Right atrium auricular region (tissue), 2 donors: ENCODE measurements at regions not wholly inside any gene's neighbourhood (a gene's known extent, or its start where the extent isn't known, plus 50 kb on each side); places are given as distances from the start of the nearest gene placed in this dataset.
A peak's percentile ranks its signal among the peaks of the same experiment; 100 is the strongest.

ENCODE experiments used
- DNase-seq: peaks from one replicate; pipeline ENCODE4 v3.0.0-alpha.2; 2019; ENCODE audit warnings: low spot score
- H3K27ac ChIP-seq, 2 donors: fragments of 200-600 bp; sonication (generic); 1 replicate in 1 of 2; 2 replicates in 1 of 2; pipeline ENCODE4 v1.5.1; 2016 to 2019
- H3K27me3 ChIP-seq, 2 donors: fragments of 200-600 bp; sonication (generic); one replicate each; pipeline versions ENCODE4 v1.5.1 to v1.6.0; 2017 to 2019
- H3K36me3 ChIP-seq: fragments of 200-600 bp; sonication (generic); one replicate; pipeline ENCODE4 v1.5.1; 2016
- H3K4me1 ChIP-seq, 2 donors: fragments of 200-600 bp; sonication (generic); one replicate each; pipeline versions ENCODE4 v1.5.1 to v1.6.0; 2017 to 2019
- H3K4me3 ChIP-seq, 2 donors: fragments of 200-600 bp; sonication (generic); 1 replicate in 1 of 2; 2 replicates in 1 of 2; pipeline ENCODE4 v1.5.1; 2017 to 2019; ENCODE audit warnings: mild to moderate bottlenecking in 1 of 2, moderate library complexity in 1 of 2
- H3K9me3 ChIP-seq, 2 donors: fragments of 200-600 bp; sonication (generic); one replicate each; pipeline ENCODE4 v1.5.1; 2019
- CTCF ChIP-seq, 2 donors: fragments of 200-600 bp; sonication (generic); IDR thresholded peaks; one replicate each; pipeline ENCODE4 v1.5.1; 2019; ENCODE audit warnings: antibody characterized with exemption in 2 of 2

GRCh38 chr1:234985007-234985370 lies 143.6 kb downstream of the TOMM20 start:
- no peak overlapping the region for H3K4me3 ChIP-seq
- no peak for DNase-seq
- no peaks in the 10 kb centered on the region for H3K36me3 ChIP-seq
- H3K27ac ChIP-seq: peak overlapping the region; percentile 87 to 96
- no peaks in the 10 kb centered on the region for H3K9me3 ChIP-seq
- H3K27me3 ChIP-seq: no peaks in the 10 kb centered on the region
- H3K4me1 ChIP-seq: peaks cover 0 to 59% of the 10 kb centered on the region in 2 donors
- TF ChIP-seq CTCF (IDR thresholded peaks at IDR 0.05): no peak

- H3K36me3 ChIP-seq: no peaks in the 10 kb centered on the region
- no peaks in the 10 kb centered on the region for H3K9me3 ChIP-seq
- no peak for TF ChIP-seq CTCF (IDR thresholded peaks at IDR 0.05)
- peaks cover 0 to 72% of the 10 kb centered on the region in 2 donors for H3K4me1 ChIP-seq
- H3K27me3 ChIP-seq: no peaks in the 10 kb centered on the region
- no peak for DNase-seq
- no peak overlapping the region for H3K4me3 ChIP-seq
- H3K27ac ChIP-seq: peak overlapping the region; percentile 87 to 96
These were observed 144.9 kb downstream of the TOMM20 start for GRCh38 chr1:234983564-234984238.

- H3K27me3 ChIP-seq: no peaks in the 10 kb centered on the region
- H3K9me3 ChIP-seq: no peaks in the 10 kb centered on the region
- no peak for TF ChIP-seq CTCF (IDR thresholded peaks at IDR 0.05)
- H3K27ac ChIP-seq: peak overlapping the region; percentile 86 to 95
- peaks cover 0 to 68% of the 10 kb centered on the region in 2 donors for H3K4me1 ChIP-seq
- DNase-seq: no peak
- H3K4me3 ChIP-seq: no peak overlapping the region
- no peaks in the 10 kb centered on the region for H3K36me3 ChIP-seq
These were observed 146.9 kb downstream of the TOMM20 start for GRCh38 chr1:234981758-234982157.

- no peak for TF ChIP-seq CTCF (IDR thresholded peaks at IDR 0.05)
- no peaks in the 10 kb centered on the region for H3K27me3 ChIP-seq
- no peaks in the 10 kb centered on the region for H3K36me3 ChIP-seq
- DNase-seq: peak; percentile 97
- H3K9me3 ChIP-seq: no peaks in the 10 kb centered on the region
- H3K4me3 ChIP-seq: no peak overlapping the region
- H3K4me1 ChIP-seq: peaks cover 0 to 71% of the 10 kb centered on the region in 2 donors
- peak overlapping the region; percentile 86 to 95 for H3K27ac ChIP-seq
These were observed 147.8 kb downstream of the TOMM20 start for GRCh38 chr1:234980645-234981396.

- TF ChIP-seq CTCF (IDR thresholded peaks at IDR 0.05): peak in 1 of 2 donors; percentile 6
- H3K27ac ChIP-seq: peak overlapping the region; percentile 86 to 95
- H3K4me3 ChIP-seq: no peak overlapping the region
- H3K9me3 ChIP-seq: no peaks in the 10 kb centered on the region
- DNase-seq: no peak
- no peaks in the 10 kb centered on the region for H3K36me3 ChIP-seq
- H3K4me1 ChIP-seq: peaks cover 0 to 71% of the 10 kb centered on the region in 2 donors
- no peaks in the 10 kb centered on the region for H3K27me3 ChIP-seq
These were observed 148.4 kb downstream of the TOMM20 start for GRCh38 chr1:234980291-234980644.
